ENCODE measurements at regions not wholly inside any gene's neighbourhood (a gene's known extent, or its start where the extent isn't known, plus 50 kb on each side); places are given as distances from the start of the nearest gene placed in this dataset.

DNA sequence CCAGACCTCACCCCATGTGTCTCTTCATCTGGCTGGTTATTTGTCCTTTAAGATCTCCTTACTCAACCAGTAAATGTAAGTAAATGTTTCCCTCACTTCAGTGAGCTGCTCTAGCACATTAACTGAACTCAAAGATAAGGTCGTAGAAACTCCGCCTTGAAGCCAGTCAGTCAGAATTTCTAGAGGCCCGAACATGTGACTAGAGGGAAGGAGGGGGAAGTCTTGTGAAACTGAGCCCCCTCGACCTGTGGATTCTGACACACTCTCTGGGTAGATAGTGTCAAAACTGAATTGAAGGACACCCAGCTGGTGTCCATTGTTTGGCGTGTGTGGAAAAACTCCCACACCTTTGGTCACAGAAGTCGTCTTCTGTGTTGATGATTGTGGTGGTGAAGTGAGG, 933.9 kb downstream of the ADGRL3 start:
- peak; percentile 37 for DNase-seq (ENCODE audit: low read depth)
- H3K4me3 ChIP-seq (ENCODE audit: low read depth, low read length), result no peak overlapping the region
- TF ChIP-seq, protein P1, sequence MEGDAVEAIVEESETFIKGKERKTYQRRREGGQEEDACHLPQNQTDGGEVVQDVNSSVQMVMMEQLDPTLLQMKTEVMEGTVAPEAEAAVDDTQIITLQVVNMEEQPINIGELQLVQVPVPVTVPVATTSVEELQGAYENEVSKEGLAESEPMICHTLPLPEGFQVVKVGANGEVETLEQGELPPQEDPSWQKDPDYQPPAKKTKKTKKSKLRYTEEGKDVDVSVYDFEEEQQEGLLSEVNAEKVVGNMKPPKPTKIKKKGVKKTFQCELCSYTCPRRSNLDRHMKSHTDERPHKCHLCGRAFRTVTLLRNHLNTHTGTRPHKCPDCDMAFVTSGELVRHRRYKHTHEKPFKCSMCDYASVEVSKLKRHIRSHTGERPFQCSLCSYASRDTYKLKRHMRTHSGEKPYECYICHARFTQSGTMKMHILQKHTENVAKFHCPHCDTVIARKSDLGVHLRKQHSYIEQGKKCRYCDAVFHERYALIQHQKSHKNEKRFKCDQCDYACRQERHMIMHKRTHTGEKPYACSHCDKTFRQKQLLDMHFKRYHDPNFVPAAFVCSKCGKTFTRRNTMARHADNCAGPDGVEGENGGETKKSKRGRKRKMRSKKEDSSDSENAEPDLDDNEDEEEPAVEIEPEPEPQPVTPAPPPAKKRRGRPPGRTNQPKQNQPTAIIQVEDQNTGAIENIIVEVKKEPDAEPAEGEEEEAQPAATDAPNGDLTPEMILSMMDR (conservative IDR thresholded peaks at IDR 0.05; ENCODE audit: low read depth, low read length), result no peak

DNA sequence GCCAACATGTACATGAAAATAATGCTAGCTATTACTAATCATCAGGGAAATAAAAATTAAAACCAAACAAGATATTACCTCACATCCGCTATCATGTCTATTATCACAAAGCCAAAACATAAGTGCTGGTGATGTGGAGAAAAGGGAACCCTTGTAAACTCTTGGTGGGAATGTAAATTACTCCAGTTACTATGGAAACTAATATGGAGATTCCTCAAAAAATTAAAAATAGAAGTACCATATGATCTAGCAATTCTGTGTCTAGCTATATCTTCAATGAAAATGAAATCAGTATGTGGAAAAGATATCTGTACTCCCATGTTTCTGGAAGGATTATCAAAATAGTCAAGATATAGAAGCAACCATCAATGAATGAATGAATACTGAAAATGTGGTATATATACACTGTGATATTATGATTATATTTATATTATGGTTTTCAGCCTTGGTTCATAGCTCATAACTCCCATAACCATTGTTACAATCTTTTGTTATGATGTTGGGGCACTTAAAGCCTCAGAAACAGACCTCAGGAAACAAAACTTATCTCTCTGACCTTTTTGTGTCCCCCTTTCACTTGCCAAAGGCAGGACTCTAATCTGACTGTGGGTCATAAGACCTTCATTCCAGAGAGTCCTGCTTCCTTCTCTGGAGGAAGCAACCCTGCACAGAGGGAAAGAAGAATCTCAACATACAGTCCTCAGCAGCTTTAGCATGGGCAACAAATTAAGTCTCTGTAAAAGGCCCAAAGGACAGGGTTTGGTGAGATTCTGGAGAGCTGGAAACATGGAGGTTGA, 933.2 kb downstream of the ADGRL3 start:
- DNase-seq (ENCODE audit: low read depth), result peak; percentile 46
- TF ChIP-seq, protein P1 (conservative IDR thresholded peaks at IDR 0.05; ENCODE audit: low read depth, low read length), result no peak
- no peak overlapping the region for H3K4me3 ChIP-seq (ENCODE audit: low read depth, low read length)

DNA sequence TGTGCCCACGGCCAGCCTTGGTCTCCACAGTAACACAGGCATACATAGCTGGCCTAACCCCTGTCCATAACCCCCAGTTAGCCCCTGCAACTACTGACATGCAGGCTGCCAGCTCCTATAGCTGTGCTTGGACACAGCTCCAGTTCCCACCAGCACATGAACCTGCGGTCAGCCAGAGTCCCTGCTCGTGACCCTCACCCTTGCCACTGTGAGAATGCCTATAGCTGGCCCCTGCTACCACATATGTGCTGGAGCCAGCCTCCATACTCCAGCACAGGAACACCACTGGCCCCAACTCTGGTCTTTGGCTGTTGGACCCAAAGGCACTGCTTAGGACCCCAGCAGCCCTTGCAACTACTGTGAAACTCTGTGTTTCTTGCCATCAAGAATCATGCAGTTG, 930.9 kb downstream of the ADGRL3 start:
- no peak overlapping the region for H3K4me3 ChIP-seq (ENCODE audit: low read depth, low read length)
- DNase-seq (ENCODE audit: low read depth), result no peak
- TF ChIP-seq, protein P1 (conservative IDR thresholded peaks at IDR 0.05; ENCODE audit: low read depth, low read length), result no peak

DNA sequence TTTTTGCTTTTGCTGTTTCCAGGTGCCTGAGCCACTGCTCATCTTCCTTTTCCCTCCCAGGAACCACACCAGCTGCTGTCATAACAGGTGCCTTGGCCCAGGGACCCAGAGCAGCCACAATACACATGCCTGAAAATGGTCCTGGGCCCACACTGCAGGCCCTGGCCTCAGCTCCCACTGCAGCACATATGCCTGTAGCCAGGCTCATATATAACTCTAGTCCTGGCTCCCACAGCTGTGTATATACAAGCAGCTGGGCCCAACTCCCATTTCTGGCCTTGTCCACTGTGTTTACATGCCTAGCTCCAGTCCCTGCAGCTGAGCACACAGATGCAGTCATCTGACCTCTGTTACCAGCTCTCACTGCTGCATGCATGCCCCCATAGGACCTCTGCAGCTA, 930.5 kb downstream of the ADGRL3 start:
- no peak for DNase-seq (ENCODE audit: low read depth)

DNA sequence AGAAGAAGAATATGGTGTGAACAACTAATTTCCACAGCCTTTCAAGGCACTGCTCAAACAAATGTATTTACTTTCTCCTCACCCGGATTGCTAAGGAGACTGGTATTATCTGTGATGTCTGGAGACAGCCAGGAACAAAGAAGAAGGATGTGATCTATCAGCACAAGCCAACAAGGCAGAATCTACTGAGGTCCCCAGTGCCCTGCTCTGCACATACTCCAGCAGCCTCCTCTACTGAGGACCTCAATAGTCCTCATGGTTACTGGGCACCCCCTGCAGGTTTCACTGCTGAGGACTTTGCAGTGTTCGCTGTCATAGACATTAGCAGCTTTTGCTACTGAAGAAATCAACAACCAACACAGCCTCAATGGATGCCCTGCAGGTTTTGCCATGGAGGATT, 930.1 kb downstream of the ADGRL3 start:
- no peak for DNase-seq (ENCODE audit: low read depth)
- TF ChIP-seq, protein P1 (conservative IDR thresholded peaks at IDR 0.05; ENCODE audit: low read depth, low read length), result no peak
- H3K4me3 ChIP-seq (ENCODE audit: low read depth, low read length), result no peak overlapping the region

More for the DNA sequence above, 930.5 kb downstream of the ADGRL3 start:
- no peak overlapping the region for H3K4me3 ChIP-seq (ENCODE audit: low read depth, low read length)
- TF ChIP-seq, protein P1 (conservative IDR thresholded peaks at IDR 0.05; ENCODE audit: low read depth, low read length), result no peak

All from choroid plexus epithelial cell (primary cell).